HCT116 (cell line): ENCODE measurements at regions not wholly inside any gene's neighbourhood (a gene's known extent, or its start where the extent isn't known, plus 50 kb on each side); places are given as distances from the start of the nearest gene placed in this dataset.

Experiments
- ATAC-seq: fragments of 200-7000 bp; cut with Tn5 transposase; 2 replicates; pipeline ENCODE4 v1.9.1; 2020; ENCODE audit warnings: mild to moderate bottlenecking, moderate library complexity
- BruUV-seq: library from RNA; stranded (reverse); fragments of 400-500 nt; replicated peaks from 2 replicates; lab custom pipeline; 2021; lab: Mats Ljungman, UMichigan
- CTCF ChIA-PET: fragments of 300-600 bp; sonication (Branson Sonifier 250); formaldehyde crosslinking; loops from one replicate; lab custom pipeline; 2021; ENCODE audit warnings: antibody characterized with exemption; lab: Charles Lee
- POLR2A ChIA-PET: fragments of 300-600, 350-600 bp; sonication (Branson Sonifier 250); formaldehyde crosslinking; loops from one replicate; lab custom pipeline; 2021; ENCODE audit warnings: antibody characterized with exemption; lab: Charles Lee
- RAD21 ChIA-PET, 2 experiments: fragments of 300-600 bp; sonication (Branson Sonifier 250); formaldehyde crosslinking; loops; one replicate each; lab custom pipeline; 2023; ENCODE audit warnings: low total read pairs in 2 of 2; ENCODE audit not compliant: uncharacterized antibody in 2 of 2, unreplicated experiment in 2 of 2, low non-redundant PET in 1 of 2; lab: Charles Lee
- DNase-seq: peaks from one replicate; pipeline ENCODE4 v3.0.0-alpha.2; 2010; ENCODE audit warnings: low read depth, low spot score
- H2AFZ ChIP-seq: fragments of 200-600 bp; shearing (Covaris generic), sonication (generic); 2 replicates; pipeline ENCODE4 v1.6.1; 2017; ENCODE audit warnings: low read depth, mixed run types, mixed read lengths, antibody characterized with exemption, low read length; ENCODE audit not compliant: poor library complexity, severe bottlenecking
- H3K27ac ChIP-seq: 2 replicates; pipeline ENCODE4 v1.5.1; 2012; ENCODE audit warnings: low read depth, low read length
- H3K27me3 ChIP-seq: fragments of 200-600 bp; sonication (generic); 2 replicates; pipeline ENCODE4 v1.6.1; 2016; ENCODE audit warnings: mixed run types, low read length, mixed read lengths; ENCODE audit not compliant: insufficient read depth
- H3K36me3 ChIP-seq, 2 experiments: fragments of 200-500 bp in 1 of 2; fragments of 200-600 bp in 1 of 2; sonication (Bioruptor generic) in 1 of 2; sonication (generic) in 1 of 2; 2 replicates each; pipeline versions ENCODE4 v1.5.1 to v1.6.1; 2014 to 2016; ENCODE audit warnings: low read length in 2 of 2, inconsistent platforms in 1 of 2, mixed read lengths in 1 of 2, mixed run types in 1 of 2; ENCODE audit not compliant: insufficient read depth in 2 of 2, control insufficient read depth in 1 of 2
- H3K4me1 ChIP-seq, 2 experiments: fragments of 200-600 bp in 1 of 2; sonication (generic) in 1 of 2; 2 replicates each; pipeline versions ENCODE4 v1.5.1 to v1.6.1; 2012 to 2017; ENCODE audit warnings: low read length in 2 of 2, inconsistent platforms in 1 of 2, mild to moderate bottlenecking in 1 of 2, mixed read lengths in 1 of 2, mixed run types in 1 of 2, moderate library complexity in 1 of 2; ENCODE audit not compliant: insufficient read depth in 2 of 2, control insufficient read depth in 1 of 2
- H3K4me2 ChIP-seq: fragments of 200-600 bp; sonication (generic); 2 replicates; pipeline ENCODE4 v1.6.1; 2017; ENCODE audit warnings: mixed run types, low read length, mixed read lengths
- H3K4me3 ChIP-seq, 2 experiments: fragments of 200-600 bp in 1 of 2; sonication (generic) in 1 of 2; replicated peaks in 1 of 2; 2 replicates each; pipeline ENCODE4 v1.5.1; 2011 to 2016; ENCODE audit warnings: low read length in 2 of 2, control low read depth in 1 of 2, low read depth in 1 of 2, mild to moderate bottlenecking in 1 of 2, mixed read lengths in 1 of 2, mixed run types in 1 of 2
- H3K79me2 ChIP-seq: fragments of 200-600 bp; sonication (generic); 2 replicates; pipeline ENCODE4 v1.6.1; 2017; ENCODE audit warnings: mild to moderate bottlenecking, mixed run types, low read length, moderate library complexity, mixed read lengths; ENCODE audit not compliant: insufficient read depth
- H3K9ac ChIP-seq: fragments of 200-600 bp; sonication (generic); 2 replicates; pipeline ENCODE4 v1.6.1; 2016; ENCODE audit warnings: low read length, mixed read lengths
- H3K9me2 ChIP-seq: fragments of 200-600 bp; sonication (generic), shearing (Covaris generic); 2 replicates; pipeline ENCODE4 v1.6.1; 2017; ENCODE audit warnings: mixed run types, mild to moderate bottlenecking, moderate library complexity; ENCODE audit not compliant: insufficient read depth
- H3K9me3 ChIP-seq, 2 experiments: fragments of 200-500 bp in 1 of 2; fragments of 200-600 bp in 1 of 2; sonication (Bioruptor generic) in 1 of 2; sonication (generic) in 1 of 2; 2 replicates each; pipeline ENCODE4 v1.6.1; 2014 to 2017; ENCODE audit warnings: low read length in 2 of 2, mixed read lengths in 2 of 2, inconsistent platforms in 1 of 2, low read depth in 1 of 2, mild to moderate bottlenecking in 1 of 2, mixed run types in 1 of 2, moderate library complexity in 1 of 2; ENCODE audit not compliant: control insufficient read depth in 1 of 2, insufficient read depth in 1 of 2
- H4K20me1 ChIP-seq: fragments of 200-600 bp; sonication (generic), shearing (Covaris generic); 2 replicates; pipeline ENCODE4 v1.6.1; 2017; ENCODE audit warnings: mixed run types, mild to moderate bottlenecking, moderate library complexity; ENCODE audit not compliant: insufficient read depth
- EGR1 ChIP-seq: IDR thresholded peaks from 2 replicates; pipeline ENCODE4 v1.6.1; 2012; ENCODE audit warnings: low read depth
- EZH2phosphoT487 ChIP-seq: fragments of 200-600 bp; IDR thresholded peaks from 2 replicates; pipeline ENCODE4 v1.6.1; 2018; ENCODE audit warnings: antibody characterized with exemption, borderline replicate concordance
- MAX ChIP-seq: IDR thresholded peaks from 2 replicates; pipeline ENCODE4 v1.6.1; 2012
- POLR2AphosphoS5 ChIP-seq: IDR thresholded peaks from 2 replicates; pipeline ENCODE4 v1.6.1; 2011; ENCODE audit warnings: mild to moderate bottlenecking, low read depth, low read length, moderate library complexity
- RAD21 ChIP-seq: IDR thresholded peaks from 2 replicates; pipeline ENCODE4 v1.6.1; 2012; ENCODE audit warnings: low read depth, mild to moderate bottlenecking
- SIN3A ChIP-seq: IDR thresholded peaks from 2 replicates; pipeline ENCODE4 v1.6.1; 2012; ENCODE audit warnings: low read depth
- SP1 ChIP-seq: IDR thresholded peaks from 2 replicates; pipeline ENCODE4 v1.6.1; 2012; ENCODE audit warnings: low read depth
- ZBTB33 ChIP-seq: IDR thresholded peaks from 2 replicates; pipeline ENCODE4 v1.6.1; 2011; ENCODE audit warnings: mild to moderate bottlenecking, low read length, moderate library complexity; ENCODE audit not compliant: insufficient replicate concordance; ENCODE audit errors: extremely low read depth
- ZFX ChIP-seq: fragments of 450-650 bp; IDR thresholded peaks from 2 replicates; pipeline ENCODE4 v1.6.1; 2017
- ZNF274 ChIP-seq: fragments of 200-500 bp; sonication (Bioruptor generic); IDR thresholded peaks from 2 replicates; pipeline ENCODE4 v1.6.1; 2014; ENCODE audit warnings: mild to moderate bottlenecking, low read depth, low read length, inconsistent platforms
- intact Hi-C: fragments of 100-400 bp; cut with micrococcal nuclease; formaldehyde crosslinking; loops from 2 replicates; pipeline ENCODE4 v1.10.0; 2022

GRCh38 chr5:6220346-6221088 is 157.8 kb downstream of the MED10 start:
- H3K4me1 ChIP-seq: no peaks in the 10 kb centered on the region
- no peaks in the 10 kb centered on the region for H3K9me3 ChIP-seq
- no peaks in the 10 kb centered on the region for H4K20me1 ChIP-seq
- intact Hi-C loops: no loop called here
- no peak overlapping the region for H2AFZ ChIP-seq
- H3K9me2 ChIP-seq: no peaks in the 10 kb centered on the region
- no peak overlapping the region for H3K4me3 ChIP-seq
- H3K36me3 ChIP-seq: no peaks in the 10 kb centered on the region
- peaks cover 3% of the 10 kb centered on the region; the same call in 1 of the 2 replicates for H3K27me3 ChIP-seq
- RAD21 ChIA-PET: no interaction called here
- no peak overlapping the region for H3K4me2 ChIP-seq
- no peak for DNase-seq
- no peaks in the 10 kb centered on the region for H3K79me2 ChIP-seq
- CTCF ChIA-PET: no interaction called here
- H3K27ac ChIP-seq: no peak overlapping the region
- TF ChIP-seq ZFX: no peak
- TF ChIP-seq EGR1: no peak
- no peak for TF ChIP-seq SP1
- no peak for TF ChIP-seq MAX
- no peak for TF ChIP-seq ZBTB33
- no peak for TF ChIP-seq ZNF274
- TF ChIP-seq RAD21: no peak
- no peak for TF ChIP-seq POLR2AphosphoS5
- no peak for TF ChIP-seq EZH2phosphoT487
- no peak for TF ChIP-seq SIN3A
- TF ChIP-seq, all 23 proteins: peak for 0
- POLR2A ChIA-PET: no interaction called here
- BruUV-seq: no TSS peak
- H3K9ac ChIP-seq: no peak overlapping the region
- ATAC-seq: no peak
